ENCODE measurements at regions not wholly inside any gene's neighbourhood (a gene's known extent, or its start where the extent isn't known, plus 50 kb on each side); places are given as distances from the start of the nearest gene placed in this dataset.

GRCh38 chr18:78126106-78126505 is 853.5 kb upstream of the SALL3 start:
- DNase-seq = no peak

- DNase-seq = peak in 1 of 2 experiments; percentile 33
Measured at GRCh38 chr18:78126536-78126935, 853.1 kb upstream of the SALL3 start.

GRCh38 chr18:78127041-78127440 is 852.6 kb upstream of the SALL3 start:
- DNase-seq = no peak

- DNase-seq = no peak
Measured at GRCh38 chr18:78128004-78128403, 851.6 kb upstream of the SALL3 start.

GRCh38 chr18:78129260-78129659 is 850.4 kb upstream of the SALL3 start:
- DNase-seq = no peak

- no peak for DNase-seq
Measured at GRCh38 chr18:78130232-78131195, 849.1 kb upstream of the SALL3 start.

- no peak for DNase-seq
Measured at GRCh38 chr18:78133729-78134128, 845.9 kb upstream of the SALL3 start.

GRCh38 chr18:78136986-78137385 is 842.6 kb upstream of the SALL3 start:
- no peak for DNase-seq

GRCh38 chr18:78138983-78139496 is 840.6 kb upstream of the SALL3 start:
- peak; percentile 89 to 97 for DNase-seq

- no peak for DNase-seq
Measured at GRCh38 chr18:78140294-78140693, 839.3 kb upstream of the SALL3 start.

GRCh38 chr18:78144669-78145068 is 834.9 kb upstream of the SALL3 start:
- DNase-seq = no peak

GRCh38 chr18:78145096-78145495 is 834.5 kb upstream of the SALL3 start:
- no peak for DNase-seq

- no peak for DNase-seq
Measured at GRCh38 chr18:78146136-78147085, 833.2 kb upstream of the SALL3 start.

- DNase-seq = no peak
Measured at GRCh38 chr18:78150590-78150989, 829.0 kb upstream of the SALL3 start.

- no peak for DNase-seq
Measured at GRCh38 chr18:78151234-78151633, 828.4 kb upstream of the SALL3 start.

GRCh38 chr18:78151948-78152725 is 827.5 kb upstream of the SALL3 start:
- DNase-seq = no peak

GRCh38 chr18:78153362-78153761 is 826.3 kb upstream of the SALL3 start:
- no peak for DNase-seq

GRCh38 chr18:78154444-78154843 is 825.2 kb upstream of the SALL3 start:
- no peak for DNase-seq

GRCh38 chr18:78154853-78155252 is 824.8 kb upstream of the SALL3 start:
- DNase-seq = no peak

- no peak for DNase-seq
Measured at GRCh38 chr18:78156466-78156865, 823.2 kb upstream of the SALL3 start.

GRCh38 chr18:78158943-78159342 is 820.7 kb upstream of the SALL3 start:
- DNase-seq = no peak

GRCh38 chr18:78159397-78159796 is 820.2 kb upstream of the SALL3 start:
- DNase-seq = no peak

All from NCI-H524 (cell line).